Breast epithelium (tissue), 4 donors: ENCODE measurements at regions not wholly inside any gene's neighbourhood (a gene's known extent, or its start where the extent isn't known, plus 50 kb on each side); places are given as distances from the start of the nearest gene placed in this dataset.

Source experiments
- DNase-seq, 2 donors: peaks; one replicate each; pipeline ENCODE4 v3.0.0-alpha.2; 2019; ENCODE audit warnings: low spot score in 2 of 2
- H3K27ac ChIP-seq, 2 donors: fragments of 200-600 bp; sonication (generic) in 1 of 2; one replicate each; pipeline ENCODE4 v1.5.1; 2016 to 2019; ENCODE audit warnings: mild to moderate bottlenecking in 1 of 2
- H3K27me3 ChIP-seq, 2 donors: fragments of 200-600 bp; sonication (generic) in 1 of 2; one replicate each; pipeline versions ENCODE4 v1.5.1 to v1.6.0; 2017 to 2019; ENCODE audit warnings: control low read depth in 1 of 2, mild to moderate bottlenecking in 1 of 2
- H3K36me3 ChIP-seq: fragments of 200-600 bp; one replicate; pipeline ENCODE4 v1.5.1; 2019
- H3K4me1 ChIP-seq, 2 donors: fragments of 200-600 bp; sonication (generic); one replicate each; pipeline ENCODE4 v1.5.1; 2016 to 2019; ENCODE audit warnings: control low read depth in 1 of 2
- H3K4me3 ChIP-seq, 3 donors: fragments of 200-600 bp; sonication (generic); 1 replicate in 2 of 3; 2 replicates in 1 of 3; pipeline ENCODE4 v1.5.1; 2016 to 2019; ENCODE audit warnings: mild to moderate bottlenecking in 3 of 3, moderate library complexity in 2 of 3
- H3K9me3 ChIP-seq, 2 donors: fragments of 200-600 bp; sonication (generic) in 1 of 2; one replicate each; pipeline ENCODE4 v1.5.1; 2016 to 2019; ENCODE audit warnings: control low read depth in 1 of 2
- CTCF ChIP-seq, 3 donors: fragments of 450-650 bp; IDR thresholded peaks; one replicate each; pipeline ENCODE4 v1.5.1; 2016 to 2017; ENCODE audit warnings: antibody characterized with exemption in 3 of 3, mild to moderate bottlenecking in 3 of 3, moderate library complexity in 3 of 3
- POLR2A ChIP-seq: fragments of 450-650 bp; IDR thresholded peaks from one replicate; pipeline ENCODE4 v1.6.1; 2016; ENCODE audit warnings: antibody characterized with exemption, mild to moderate bottlenecking, moderate library complexity
- POLR2AphosphoS5 ChIP-seq, 3 donors: sonication (generic); formaldehyde crosslinking; IDR thresholded peaks; one replicate each; pipeline ENCODE4 v1.6.1; 2017; ENCODE audit warnings: antibody characterized with exemption in 3 of 3
- intact Hi-C: fragments of 100-400 bp; cut with DNase I; formaldehyde crosslinking; loops from one replicate; pipeline ENCODE4 v1.15.1; 2023; ENCODE audit warnings: low total_unique reads

GRCh38 chr17:68658999-68659780, 58.0 kb upstream of the FAM20A start:
- H3K9me3 ChIP-seq = no peaks in the 10 kb centered on the region
- no peak for DNase-seq
- H3K27me3 ChIP-seq = no peaks in the 10 kb centered on the region
- intact Hi-C loops = no loop called here
- H3K36me3 ChIP-seq = no peaks in the 10 kb centered on the region
- TF ChIP-seq CTCF (IDR thresholded peaks at IDR 0.05) (no peak), POLR2AphosphoS5 (IDR thresholded peaks at IDR 0.05) (no peak), POLR2A (no peak)
- no peak overlapping the region for H3K4me3 ChIP-seq
- no peaks in the 10 kb centered on the region for H3K4me1 ChIP-seq
- no peak overlapping the region for H3K27ac ChIP-seq

- no peak for DNase-seq
- no peaks in the 10 kb centered on the region for H3K9me3 ChIP-seq
- no peak overlapping the region for H3K4me3 ChIP-seq
- no peaks in the 10 kb centered on the region for H3K27me3 ChIP-seq
- H3K27ac ChIP-seq = peak overlapping the region in 1 of 2 donors; percentile 52
- no peak for TF ChIP-seq POLR2AphosphoS5 (IDR thresholded peaks at IDR 0.05)
- no peak for TF ChIP-seq POLR2A
- no peak for TF ChIP-seq CTCF (IDR thresholded peaks at IDR 0.05)
- intact Hi-C loops = no loop called here
- H3K36me3 ChIP-seq = no peaks in the 10 kb centered on the region
- H3K4me1 ChIP-seq = no peaks in the 10 kb centered on the region
These were observed 56.4 kb upstream of the FAM20A start for GRCh38 chr17:68657576-68657975.

- no peak for TF ChIP-seq POLR2A
- TF ChIP-seq POLR2AphosphoS5 (IDR thresholded peaks at IDR 0.05) = no peak
- TF ChIP-seq CTCF (IDR thresholded peaks at IDR 0.05) = no peak
- Histone ChIP-seq H3K4me1 (no peaks in the 10 kb centered on the region), H3K9me3 (no peaks in the 10 kb centered on the region), H3K36me3 (no peaks in the 10 kb centered on the region), H3K4me3 (no peak overlapping the region), H3K27me3 (no peaks in the 10 kb centered on the region), H3K27ac (peak overlapping the region in 1 of 2 donors; percentile 52)
- no peak for DNase-seq
- intact Hi-C loops = no loop called here
These were observed 56.0 kb upstream of the FAM20A start for GRCh38 chr17:68657166-68657565.

GRCh38 chr17:68656666-68657065, 55.5 kb upstream of the FAM20A start:
- no peaks in the 10 kb centered on the region for H3K9me3 ChIP-seq
- no peaks in the 10 kb centered on the region for H3K4me1 ChIP-seq
- DNase-seq = no peak
- H3K36me3 ChIP-seq = no peaks in the 10 kb centered on the region
- H3K4me3 ChIP-seq = no peak overlapping the region
- peak overlapping the region in 1 of 2 donors; percentile 32 for H3K27ac ChIP-seq
- TF ChIP-seq POLR2A = no peak
- TF ChIP-seq POLR2AphosphoS5 (IDR thresholded peaks at IDR 0.05) = no peak
- no peak for TF ChIP-seq CTCF (IDR thresholded peaks at IDR 0.05)
- no peaks in the 10 kb centered on the region for H3K27me3 ChIP-seq
- intact Hi-C loops = no loop called here
